ENCODE measurements at regions not wholly inside any gene's neighbourhood (a gene's known extent, or its start where the extent isn't known, plus 50 kb on each side); places are given as distances from the start of the nearest gene placed in this dataset.

- DNase-seq = no peak
Measured at GRCh38 chr20:21936720-21937380, 231.4 kb downstream of the PAX1 start.

GRCh38 chr20:21936261-21936660, 230.8 kb downstream of the PAX1 start:
- DNase-seq = no peak

GRCh38 chr20:21933526-21933925, 228.1 kb downstream of the PAX1 start:
- no peak for DNase-seq

GRCh38 chr20:21921251-21921650, 215.8 kb downstream of the PAX1 start:
- DNase-seq = no peak

- DNase-seq = no peak
Measured at GRCh38 chr20:21920211-21920610, 214.7 kb downstream of the PAX1 start.

GRCh38 chr20:21918398-21918797, 212.9 kb downstream of the PAX1 start:
- no peak for DNase-seq

GRCh38 chr20:21902391-21902790, 196.9 kb downstream of the PAX1 start:
- no peak for DNase-seq

- no peak for DNase-seq
Measured at GRCh38 chr20:21901470-21902275, 196.2 kb downstream of the PAX1 start.

- no peak for DNase-seq
Measured at GRCh38 chr20:21900431-21900830, 195.0 kb downstream of the PAX1 start.

GRCh38 chr20:21874921-21875320, 169.5 kb downstream of the PAX1 start:
- no peak for DNase-seq

GRCh38 chr20:21874127-21874526, 168.7 kb downstream of the PAX1 start:
- no peak for DNase-seq

GRCh38 chr20:21873291-21873690, 167.8 kb downstream of the PAX1 start:
- DNase-seq = no peak

- DNase-seq = no peak
Measured at GRCh38 chr20:21867811-21868210, 162.3 kb downstream of the PAX1 start.

GRCh38 chr20:21867353-21867752, 161.9 kb downstream of the PAX1 start:
- DNase-seq = no peak

- DNase-seq = no peak
Measured at GRCh38 chr20:21862956-21863355, 157.5 kb downstream of the PAX1 start.

- no peak for DNase-seq
Measured at GRCh38 chr20:21862259-21862946, 156.9 kb downstream of the PAX1 start.

GRCh38 chr20:21840991-21841390, 135.5 kb downstream of the PAX1 start:
- no peak for DNase-seq

GRCh38 chr20:21839982-21840381, 134.5 kb downstream of the PAX1 start:
- no peak for DNase-seq

- DNase-seq = no peak
Measured at GRCh38 chr20:21836346-21836745, 130.9 kb downstream of the PAX1 start.

GRCh38 chr20:21835042-21835441, 129.6 kb downstream of the PAX1 start:
- DNase-seq = no peak

- no peak for DNase-seq
Measured at GRCh38 chr20:21832442-21833385, 127.2 kb downstream of the PAX1 start.

- DNase-seq = no peak
Measured at GRCh38 chr20:21826976-21827375, 121.5 kb downstream of the PAX1 start.

GRCh38 chr20:21821358-21821757, 115.9 kb downstream of the PAX1 start:
- no peak for DNase-seq

Data from retina (tissue), 1 donor.